ENCODE measurements at regions not wholly inside any gene's neighbourhood (a gene's known extent, or its start where the extent isn't known, plus 50 kb on each side); places are given as distances from the start of the nearest gene placed in this dataset.
"Not testable (repeated sequence)": the region's sequence is repeated elsewhere in the genome, so short reads cannot be mapped to it uniquely, and the experiment has no call there.

DNA sequence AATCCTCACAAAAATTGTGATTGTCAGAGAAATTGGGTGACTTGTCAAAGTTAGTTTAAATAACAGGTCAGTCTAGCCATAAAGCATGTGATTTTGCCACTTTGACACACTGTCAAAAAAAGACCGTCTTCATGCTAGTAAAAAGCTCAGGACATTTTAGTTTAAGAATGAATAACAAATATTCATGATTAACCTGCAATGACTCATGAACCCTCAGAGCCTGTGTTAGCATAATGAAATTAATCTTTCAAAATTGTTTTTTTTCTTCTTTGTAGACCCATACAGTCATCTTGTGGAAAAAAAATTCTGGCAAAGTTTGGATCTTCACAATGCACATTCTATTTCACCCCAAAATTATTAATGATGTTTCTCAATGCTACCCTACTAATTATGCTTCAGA lies 255.2 kb upstream of the POT1 start:
- DNase-seq (ENCODE audit: low read depth in 2 of 3, low spot score in 2 of 3): no peak

DNA sequence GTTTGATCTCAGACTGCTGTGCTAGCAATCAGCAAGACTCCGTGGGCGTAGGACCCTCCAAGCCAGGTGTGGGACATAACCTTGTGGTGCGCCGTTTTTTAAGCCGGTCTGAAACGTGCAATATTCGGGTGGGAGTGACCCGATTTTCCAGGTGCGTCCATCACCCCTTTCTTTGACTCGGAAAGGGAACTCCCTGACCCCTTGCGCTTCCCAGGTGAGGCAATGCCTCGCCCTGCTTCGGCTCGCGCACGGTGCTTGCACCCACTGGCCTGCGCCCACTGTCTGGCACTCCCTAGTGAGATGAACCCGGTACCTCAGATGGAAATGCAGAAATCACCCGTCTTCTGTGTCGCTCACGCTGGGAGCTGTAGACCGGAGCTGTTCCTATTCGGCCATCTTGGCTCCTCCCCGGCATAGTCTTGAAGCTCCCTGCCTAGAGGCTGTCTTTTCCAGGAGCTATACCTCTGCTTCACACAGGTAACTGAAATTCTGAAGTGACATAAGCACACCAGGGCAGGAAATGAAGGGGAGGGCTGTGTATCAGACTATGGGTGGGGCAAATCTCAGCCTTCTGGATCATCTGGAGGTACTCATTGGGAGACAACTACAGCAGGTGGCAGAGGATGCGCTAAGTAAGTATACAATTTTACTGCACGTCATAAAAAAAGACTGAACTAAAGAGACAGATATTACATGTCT lies 252.1 kb upstream of the POT1 start:
- DNase-seq (ENCODE audit: low read depth in 2 of 3, low spot score in 2 of 3): not testable (repeated sequence)

GRCh38 chr7:125173571-125173970 lies 243.9 kb upstream of the POT1 start:
- no peak for DNase-seq (ENCODE audit: low read depth in 2 of 3, low spot score in 2 of 3)

DNA sequence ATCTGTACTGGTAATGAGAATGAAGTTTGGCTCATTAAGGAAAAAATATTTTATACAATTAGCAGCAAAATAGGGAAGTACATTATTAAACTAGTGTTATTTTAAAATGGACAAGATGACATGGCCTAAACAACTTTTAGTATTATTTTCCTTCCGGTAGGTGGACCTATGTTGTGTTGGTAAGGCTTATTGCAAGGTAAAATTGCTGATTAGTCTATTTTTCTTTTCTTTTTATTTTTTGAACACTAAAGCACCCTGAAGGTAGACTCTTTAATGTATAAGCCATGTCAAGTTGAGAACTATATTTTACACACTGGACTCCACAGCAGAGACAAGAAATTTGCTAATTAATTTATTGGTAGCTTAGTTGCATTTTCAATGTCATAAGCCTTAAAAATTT lies 239.5 kb upstream of the POT1 start:
- DNase-seq (ENCODE audit: low read depth in 2 of 3, low spot score in 2 of 3): no peak

GRCh38 chr7:125154930-125155329 lies 225.3 kb upstream of the POT1 start:
- no peak for DNase-seq (ENCODE audit: low read depth in 2 of 3, low spot score in 2 of 3)

- no peak for DNase-seq (ENCODE audit: low read depth in 2 of 3, low spot score in 2 of 3)
Observed at GRCh38 chr7:125149151-125149550, 219.5 kb upstream of the POT1 start.

DNA sequence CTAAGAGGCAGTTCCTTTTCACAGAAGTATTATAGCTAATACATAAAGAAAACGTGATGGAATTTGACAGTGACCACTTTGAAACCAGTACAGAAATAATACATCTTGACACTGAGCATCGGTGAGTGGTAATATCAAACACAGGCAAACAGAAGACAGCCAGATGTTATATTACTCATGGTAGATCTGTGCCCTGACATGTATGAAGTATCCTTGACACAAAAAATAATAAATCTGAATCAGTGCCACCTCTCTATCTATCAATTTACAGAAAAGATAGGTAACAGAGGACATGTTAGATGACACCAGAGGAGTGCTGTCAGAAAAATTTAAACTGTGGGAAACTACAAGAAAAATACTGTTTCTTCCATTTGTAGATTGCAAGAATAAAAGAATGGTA lies 217.4 kb upstream of the POT1 start:
- no peak for DNase-seq (ENCODE audit: low read depth in 2 of 3, low spot score in 2 of 3)

GRCh38 chr7:125136755-125137532 lies 207.3 kb upstream of the POT1 start:
- no peak for DNase-seq (ENCODE audit: low read depth in 2 of 3, low spot score in 2 of 3)

DNA sequence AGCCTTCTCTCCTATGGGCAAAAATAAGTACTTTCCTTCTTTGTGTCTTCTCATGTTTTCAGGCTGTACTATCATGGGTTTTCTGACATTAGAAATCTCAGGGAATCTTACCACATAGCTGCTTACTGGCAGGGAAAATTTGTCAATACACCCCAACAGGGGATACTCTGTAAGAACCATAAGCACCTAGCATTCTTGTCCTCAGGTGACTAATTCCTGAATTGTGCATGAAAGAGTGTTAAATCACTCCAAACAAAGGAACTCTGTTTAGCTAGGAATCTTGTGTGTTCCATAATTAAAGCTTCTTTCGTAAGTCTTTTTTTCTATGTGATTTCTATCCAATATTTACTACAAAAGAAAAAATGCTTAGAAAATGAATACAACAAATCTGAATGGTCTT lies 206.7 kb upstream of the POT1 start:
- no peak for DNase-seq (ENCODE audit: low read depth in 2 of 3, low spot score in 2 of 3)

- DNase-seq (ENCODE audit: low read depth in 2 of 3, low spot score in 2 of 3): no peak
Observed at GRCh38 chr7:125130173-125130572, 200.5 kb upstream of the POT1 start.

- DNase-seq (ENCODE audit: low read depth in 2 of 3, low spot score in 2 of 3): no peak
Observed at GRCh38 chr7:125127304-125127703, 197.7 kb upstream of the POT1 start.

- no peak for DNase-seq (ENCODE audit: low read depth in 2 of 3, low spot score in 2 of 3)
Observed at GRCh38 chr7:125126376-125126775, 196.8 kb upstream of the POT1 start.

DNA sequence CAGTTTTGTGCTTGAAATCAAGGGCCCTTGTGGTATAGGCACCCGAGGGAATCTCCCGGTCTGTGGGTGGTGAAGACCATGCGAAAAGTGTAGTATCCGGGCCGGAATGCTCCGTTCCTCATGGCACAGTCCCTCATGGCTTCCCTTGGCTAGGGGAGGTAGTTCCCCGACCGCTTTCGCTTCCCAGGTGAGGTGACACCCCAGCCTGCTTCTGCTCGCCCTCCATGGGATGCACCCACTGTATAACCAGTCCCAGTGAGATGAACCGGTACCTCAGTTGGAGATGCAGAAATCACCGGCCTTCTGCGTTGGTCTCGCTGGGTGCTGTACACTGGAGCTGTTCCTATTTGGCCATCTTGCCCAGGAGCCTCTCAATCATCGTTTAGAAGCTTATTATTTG lies 195.7 kb upstream of the POT1 start:
- no peak for DNase-seq (ENCODE audit: low read depth in 2 of 3, low spot score in 2 of 3)

- no peak for DNase-seq (ENCODE audit: low read depth in 2 of 3, low spot score in 2 of 3)
Observed at GRCh38 chr7:125122173-125122572, 192.5 kb upstream of the POT1 start.

DNA sequence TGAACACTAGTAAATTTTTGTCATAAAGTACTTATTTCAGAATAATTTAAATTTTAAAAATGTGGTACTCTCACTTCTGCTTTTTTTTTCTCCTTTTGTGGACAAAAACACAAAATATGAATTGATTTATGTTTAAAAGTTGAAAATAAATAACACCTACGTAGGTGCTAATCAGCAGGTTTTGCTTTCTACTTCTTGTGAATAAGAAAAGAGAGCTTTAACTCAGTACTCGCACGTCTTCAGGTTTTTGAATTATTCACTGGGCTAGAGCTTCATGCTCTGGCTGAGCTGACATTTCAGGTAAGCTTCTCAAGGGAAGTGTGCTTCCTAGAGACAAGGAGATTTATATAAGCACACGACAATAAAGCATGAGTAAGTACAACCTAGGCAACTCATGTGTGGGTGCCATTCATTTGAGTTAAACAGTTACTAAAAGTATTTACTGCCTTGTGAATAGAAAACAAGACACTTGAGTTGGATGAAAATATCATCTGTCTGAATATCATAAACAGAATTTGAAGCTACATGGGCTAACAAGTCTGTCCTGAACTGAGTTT lies 190.0 kb upstream of the POT1 start:
- no peak for DNase-seq (ENCODE audit: low read depth in 2 of 3, low spot score in 2 of 3)

DNA sequence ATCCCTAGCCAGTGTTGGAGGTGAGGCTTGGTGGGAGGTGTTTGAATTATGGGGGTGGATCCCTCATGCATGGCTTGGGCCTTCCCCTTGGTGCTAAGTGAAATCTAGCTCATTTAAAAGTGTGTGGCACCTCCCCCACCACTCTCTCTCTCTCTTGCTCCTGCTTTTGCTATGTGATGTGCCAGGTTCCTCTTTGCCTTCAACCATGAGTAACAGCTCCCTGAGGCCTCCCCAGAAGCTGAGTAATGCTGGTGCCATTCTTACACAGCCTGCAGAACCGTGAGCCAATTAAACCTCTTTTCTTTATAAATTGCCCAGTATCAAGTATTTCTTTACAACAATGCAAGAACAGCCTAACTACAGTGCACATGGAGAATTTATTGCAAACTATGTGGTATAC lies 188.8 kb upstream of the POT1 start:
- no peak for DNase-seq (ENCODE audit: low read depth in 2 of 3, low spot score in 2 of 3)

GRCh38 chr7:125112850-125113249 lies 183.2 kb upstream of the POT1 start:
- DNase-seq (ENCODE audit: low read depth in 2 of 3, low spot score in 2 of 3): no peak

- no peak for DNase-seq (ENCODE audit: low read depth in 2 of 3, low spot score in 2 of 3)
Observed at GRCh38 chr7:125099519-125099918, 169.9 kb upstream of the POT1 start.

- no peak for DNase-seq (ENCODE audit: low read depth in 2 of 3, low spot score in 2 of 3)
Observed at GRCh38 chr7:125098377-125098970, 168.8 kb upstream of the POT1 start.

GRCh38 chr7:125090596-125090995 lies 161.0 kb upstream of the POT1 start:
- no peak for DNase-seq (ENCODE audit: low read depth in 2 of 3, low spot score in 2 of 3)

DNA sequence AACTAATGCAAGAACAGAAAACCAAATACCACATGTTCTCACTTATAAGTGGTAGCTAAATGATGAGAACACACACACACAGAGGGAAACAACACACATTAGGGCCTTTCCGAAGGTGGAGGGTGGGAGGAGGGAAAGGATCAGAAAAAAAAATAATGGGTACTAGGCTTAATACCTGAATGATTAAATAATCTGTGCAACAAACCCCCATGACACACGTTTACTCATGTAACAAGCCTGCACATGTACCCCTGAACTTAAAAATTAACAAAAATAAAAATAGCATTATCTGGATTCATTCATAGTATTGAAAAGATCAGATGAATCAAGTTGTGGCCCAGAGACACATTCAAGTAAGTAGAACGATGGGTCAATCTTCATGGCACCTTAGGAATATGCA lies 159.5 kb upstream of the POT1 start:
- DNase-seq (ENCODE audit: low read depth in 2 of 3, low spot score in 2 of 3): no peak

DNA sequence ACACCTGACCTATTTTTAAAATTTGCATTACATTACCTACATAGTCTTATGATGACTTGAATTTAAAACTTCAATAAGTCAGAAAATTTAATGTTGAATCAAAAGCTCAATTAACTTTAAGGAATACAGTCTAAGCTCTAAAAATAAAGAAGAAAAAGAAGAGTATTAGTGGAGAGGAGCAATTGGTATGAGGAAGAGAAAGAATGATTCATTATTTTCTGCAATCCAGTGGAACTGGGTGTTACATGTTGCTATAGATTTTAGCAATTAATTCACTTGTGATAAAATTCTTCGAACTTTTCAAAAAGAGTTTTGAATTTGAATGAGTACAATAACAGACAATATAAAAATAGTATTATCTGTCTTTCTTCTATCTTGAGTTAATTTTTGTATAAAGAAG lies 158.9 kb upstream of the POT1 start:
- no peak for DNase-seq (ENCODE audit: low read depth in 2 of 3, low spot score in 2 of 3)

All from hematopoietic multipotent progenitor cell (in vitro differentiated cells).